ENCODE measurements at regions not wholly inside any gene's neighbourhood (a gene's known extent, or its start where the extent isn't known, plus 50 kb on each side); places are given as distances from the start of the nearest gene placed in this dataset.

GRCh38 chr1:81050390-81050789 lies 750.3 kb upstream of the ADGRL2 start:
- Histone ChIP-seq H3K36me3 (ENCODE audit: control insufficient read depth in 4 of 4, insufficient read depth in 4 of 4, low read length in 4 of 4) (no peaks in the 10 kb centered on the region), H3K9me3 (ENCODE audit: control insufficient read depth in 4 of 4, insufficient read depth in 3 of 4, low read length in 3 of 4) (no peaks in the 10 kb centered on the region), H3K4me3 (no peak overlapping the region), H3K4me1 (ENCODE audit: control insufficient read depth in 5 of 5, insufficient read depth in 5 of 5, low read length in 5 of 5) (peaks cover 0 to 7% (median 0%) of the 10 kb centered on the region in 5 donors), H3K27me3 (ENCODE audit: control insufficient read depth in 3 of 3, insufficient read depth in 3 of 3, low read length in 2 of 3) (no peaks in the 10 kb centered on the region), H3K27ac (ENCODE audit: low read depth in 1 of 2, low read length in 1 of 2) (no peak overlapping the region), H3K9ac (ENCODE audit: insufficient read depth in 1 of 2, low read length in 2 of 2) (no peak overlapping the region)
- DNase-seq, result no peak
- TF ChIP-seq CTCF (IDR thresholded peaks at IDR 0.05; ENCODE audit: control extremely low read depth, extremely low read depth), result no peak
- WGBS, 2 donors, result 75 to 84% methylated on average over 1 of the region's 1 CpG
- ATAC-seq (ENCODE audit: insufficient read depth, low FRiP score), result no peak

- ATAC-seq (ENCODE audit: insufficient read depth, low FRiP score) (no peak), DNase-seq (no peak)
- Histone ChIP-seq H3K4me1 (ENCODE audit: control insufficient read depth in 5 of 5, insufficient read depth in 5 of 5, low read length in 5 of 5) (peaks cover 0 to 3% (median 0%) of the 10 kb centered on the region in 5 donors), H3K27ac (ENCODE audit: low read depth in 1 of 2, low read length in 1 of 2) (no peak overlapping the region), H3K27me3 (ENCODE audit: control insufficient read depth in 3 of 3, insufficient read depth in 3 of 3, low read length in 2 of 3) (no peaks in the 10 kb centered on the region), H3K36me3 (ENCODE audit: control insufficient read depth in 4 of 4, insufficient read depth in 4 of 4, low read length in 4 of 4) (no peaks in the 10 kb centered on the region), H3K9me3 (ENCODE audit: control insufficient read depth in 4 of 4, insufficient read depth in 3 of 4, low read length in 3 of 4) (no peaks in the 10 kb centered on the region), H3K4me3 (no peak overlapping the region), H3K9ac (ENCODE audit: insufficient read depth in 1 of 2, low read length in 2 of 2) (no peak overlapping the region)
- 61 to 77% methylated on average over 2 of the region's 2 CpGs for WGBS, 2 donors
- TF ChIP-seq CTCF (IDR thresholded peaks at IDR 0.05; ENCODE audit: control extremely low read depth, extremely low read depth), result no peak
Measured at GRCh38 chr1:81044708-81045107, 756.0 kb upstream of the ADGRL2 start.

GRCh38 chr1:81042225-81042624 lies 758.5 kb upstream of the ADGRL2 start:
- H3K4me1 ChIP-seq (ENCODE audit: control insufficient read depth in 5 of 5, insufficient read depth in 5 of 5, low read length in 5 of 5), result peaks cover 0 to 3% (median 0%) of the 10 kb centered on the region in 5 donors
- TF ChIP-seq CTCF (IDR thresholded peaks at IDR 0.05; ENCODE audit: control extremely low read depth, extremely low read depth), result no peak
- no peaks in the 10 kb centered on the region for H3K36me3 ChIP-seq (ENCODE audit: control insufficient read depth in 4 of 4, insufficient read depth in 4 of 4, low read length in 4 of 4)
- H3K27me3 ChIP-seq (ENCODE audit: control insufficient read depth in 3 of 3, insufficient read depth in 3 of 3, low read length in 2 of 3), result no peaks in the 10 kb centered on the region
- no peak overlapping the region for H3K27ac ChIP-seq (ENCODE audit: low read depth in 1 of 2, low read length in 1 of 2)
- no peaks in the 10 kb centered on the region for H3K9me3 ChIP-seq (ENCODE audit: control insufficient read depth in 4 of 4, insufficient read depth in 3 of 4, low read length in 3 of 4)
- H3K4me3 ChIP-seq, result no peak overlapping the region
- WGBS, 2 donors, result 82 to 84% methylated on average over 1 of the region's 1 CpG
- DNase-seq (no peak), ATAC-seq (ENCODE audit: insufficient read depth, low FRiP score) (no peak)
- no peak overlapping the region for H3K9ac ChIP-seq (ENCODE audit: insufficient read depth in 1 of 2, low read length in 2 of 2)

GRCh38 chr1:81034291-81034690 lies 766.4 kb upstream of the ADGRL2 start:
- H3K27me3 ChIP-seq (ENCODE audit: control insufficient read depth in 3 of 3, insufficient read depth in 3 of 3, low read length in 2 of 3), result no peaks in the 10 kb centered on the region
- H3K36me3 ChIP-seq (ENCODE audit: control insufficient read depth in 4 of 4, insufficient read depth in 4 of 4, low read length in 4 of 4), result no peaks in the 10 kb centered on the region
- H3K27ac ChIP-seq (ENCODE audit: low read depth in 1 of 2, low read length in 1 of 2), result no peak overlapping the region
- WGBS, 2 donors, result 48 to 74% methylated on average over 1 of the region's 1 CpG
- TF ChIP-seq CTCF (IDR thresholded peaks at IDR 0.05; ENCODE audit: control extremely low read depth, extremely low read depth), result no peak
- DNase-seq (no peak), ATAC-seq (ENCODE audit: insufficient read depth, low FRiP score) (no peak)
- no peak overlapping the region for H3K4me3 ChIP-seq
- no peaks in the 10 kb centered on the region for H3K4me1 ChIP-seq (ENCODE audit: control insufficient read depth in 5 of 5, insufficient read depth in 5 of 5, low read length in 5 of 5)
- H3K9me3 ChIP-seq (ENCODE audit: control insufficient read depth in 4 of 4, insufficient read depth in 3 of 4, low read length in 3 of 4), result no peaks in the 10 kb centered on the region
- no peak overlapping the region for H3K9ac ChIP-seq (ENCODE audit: insufficient read depth in 1 of 2, low read length in 2 of 2)

Measured in lung (tissue), 11 donors.